Midbrain (tissue), 1 donor: ENCODE measurements at regions not wholly inside any gene's neighbourhood (a gene's known extent, or its start where the extent isn't known, plus 50 kb on each side); places are given as distances from the start of the nearest gene placed in this dataset.

Experiments used
- DNase-seq: peaks from one replicate; lab custom pipeline; 2025; lab: John Stamatoyannopoulos, UW

DNA sequence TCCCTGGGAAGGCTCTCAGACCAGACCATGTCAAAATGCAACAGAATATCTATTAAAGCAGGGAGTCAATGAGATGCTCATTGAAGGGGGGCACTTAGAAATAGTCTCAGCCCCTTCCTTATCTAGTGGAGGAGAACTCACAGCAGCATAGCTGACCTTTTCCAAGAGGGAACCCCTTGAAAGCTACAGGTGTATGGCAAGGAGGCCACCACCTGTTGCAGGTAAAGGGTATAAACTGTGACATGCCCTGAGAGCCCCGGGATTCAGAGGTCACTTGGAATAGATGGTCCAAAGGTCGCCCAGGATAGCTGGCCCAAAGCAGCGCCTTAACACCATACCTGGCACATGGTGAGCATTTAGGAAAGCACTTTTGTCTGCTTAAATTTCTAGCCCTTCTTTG lies 120.2 kb upstream of the RPL38 start:
- DNase-seq = no peak

DNA sequence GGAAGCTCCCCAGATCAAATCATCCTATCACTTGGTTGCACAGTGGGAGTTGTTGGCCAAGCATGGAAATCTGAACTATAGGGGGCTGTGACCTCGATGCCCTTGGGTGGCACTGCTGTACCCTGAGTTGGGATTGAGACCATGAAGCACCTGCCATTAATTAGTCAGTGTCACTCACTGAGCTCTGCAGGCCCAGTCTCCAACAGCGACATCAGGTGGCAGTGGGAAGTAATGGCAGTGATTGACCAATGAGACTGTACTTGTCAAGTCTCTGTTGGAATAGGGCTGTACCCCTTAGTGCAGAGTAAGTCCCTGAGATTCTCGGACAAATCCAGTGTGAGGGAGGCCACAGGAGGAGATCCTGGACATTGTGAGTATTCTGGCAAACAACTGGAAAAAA lies 118.0 kb upstream of the RPL38 start:
- DNase-seq = no peak

DNA sequence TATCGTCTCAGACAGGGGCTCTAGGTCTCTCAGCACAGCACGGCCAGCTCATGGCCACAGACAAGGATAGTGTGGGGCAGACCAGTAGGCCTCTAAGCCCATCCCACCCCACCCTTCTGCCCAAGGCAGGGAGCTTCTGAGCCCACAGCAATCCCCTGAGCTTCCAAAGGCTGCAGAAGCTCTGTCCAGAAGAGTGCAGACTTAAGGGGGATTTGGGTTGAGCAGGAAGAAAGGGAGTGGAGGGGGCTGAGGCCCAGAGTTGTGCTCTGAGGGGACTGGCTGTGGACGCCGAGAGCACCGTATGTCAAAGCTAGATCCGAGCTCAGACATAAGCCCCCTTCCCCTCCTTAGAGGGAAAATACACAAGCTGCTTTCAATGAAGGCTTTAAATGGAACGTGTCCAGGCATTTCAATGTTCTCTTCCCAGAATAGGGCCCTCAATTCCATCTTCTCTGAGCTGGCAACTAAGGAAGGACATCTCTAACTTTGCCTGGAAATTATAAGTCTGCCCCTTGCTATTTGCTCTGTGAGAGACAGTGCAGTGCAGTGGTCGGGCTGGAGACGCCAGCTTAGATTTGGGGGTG lies 116.4 kb upstream of the RPL38 start:
- no peak for DNase-seq

DNA sequence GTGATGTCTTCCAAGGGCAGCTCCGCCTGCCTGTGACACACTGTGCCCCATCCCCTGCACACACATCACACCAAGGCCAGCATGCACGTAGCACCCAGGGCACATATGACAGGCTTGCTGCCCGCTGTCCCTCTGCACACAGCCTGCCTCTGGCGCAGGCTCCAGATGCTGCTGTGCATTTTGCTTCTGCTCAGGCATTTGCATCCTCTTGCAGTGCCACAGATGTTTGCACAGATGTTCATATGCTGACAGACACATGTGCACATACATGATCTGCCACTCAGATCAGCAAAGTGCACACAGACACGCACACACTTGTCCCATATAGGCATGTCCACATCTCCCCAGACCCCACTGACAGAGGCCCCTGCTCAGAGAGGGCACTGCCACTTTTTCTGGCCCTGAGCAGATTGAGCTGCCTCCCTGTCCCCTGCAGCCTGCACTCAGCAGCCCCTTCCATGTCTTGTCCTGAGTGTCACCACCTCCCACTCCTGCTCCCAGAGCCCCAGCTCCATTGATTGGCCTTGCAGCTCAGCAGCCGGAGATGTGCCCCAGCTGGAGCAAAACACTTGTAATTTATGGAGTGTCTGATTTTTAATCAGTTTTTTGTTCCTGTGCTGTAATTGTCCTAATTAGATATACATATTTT lies 115.1 kb upstream of the RPL38 start:
- no peak for DNase-seq

DNA sequence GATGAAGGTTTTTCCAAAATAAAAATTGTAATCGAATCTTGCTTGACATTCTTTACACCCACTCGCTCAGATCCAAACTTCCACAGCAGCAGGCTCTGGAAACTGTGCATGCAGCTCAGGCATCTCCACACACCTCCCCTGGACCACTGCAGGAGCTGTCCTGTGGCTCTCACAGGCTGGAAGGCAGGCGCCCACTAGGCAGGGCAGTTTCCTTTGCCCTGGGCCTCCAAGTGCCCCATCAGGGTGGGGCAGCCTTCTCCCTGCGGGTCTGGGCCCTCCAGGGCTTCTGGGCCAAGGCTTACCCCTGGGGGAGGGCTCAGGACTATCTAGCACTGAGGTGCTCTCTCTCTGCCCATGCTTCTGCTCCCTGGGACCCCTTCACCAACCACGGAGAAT lies 114.5 kb upstream of the RPL38 start:
- DNase-seq = no peak

DNA sequence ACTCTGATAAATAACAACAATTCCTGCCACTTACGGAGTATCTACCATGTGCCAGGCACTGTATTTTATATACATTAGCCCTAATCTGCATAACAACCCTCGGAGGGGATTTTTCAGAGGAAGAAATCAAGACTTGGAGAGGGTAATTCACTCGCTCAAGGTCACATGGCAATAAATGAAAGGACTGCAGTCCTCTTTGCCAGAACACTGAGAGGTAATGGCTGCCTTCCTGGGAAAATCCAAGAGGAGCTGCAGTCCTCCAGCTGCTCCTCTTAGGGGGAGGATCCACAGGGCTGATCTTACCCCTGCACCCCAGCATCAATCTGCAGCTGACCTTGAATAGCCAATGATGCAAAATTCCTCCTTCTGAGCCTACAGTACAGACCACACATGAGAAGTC lies 114.1 kb upstream of the RPL38 start:
- no peak for DNase-seq

DNA sequence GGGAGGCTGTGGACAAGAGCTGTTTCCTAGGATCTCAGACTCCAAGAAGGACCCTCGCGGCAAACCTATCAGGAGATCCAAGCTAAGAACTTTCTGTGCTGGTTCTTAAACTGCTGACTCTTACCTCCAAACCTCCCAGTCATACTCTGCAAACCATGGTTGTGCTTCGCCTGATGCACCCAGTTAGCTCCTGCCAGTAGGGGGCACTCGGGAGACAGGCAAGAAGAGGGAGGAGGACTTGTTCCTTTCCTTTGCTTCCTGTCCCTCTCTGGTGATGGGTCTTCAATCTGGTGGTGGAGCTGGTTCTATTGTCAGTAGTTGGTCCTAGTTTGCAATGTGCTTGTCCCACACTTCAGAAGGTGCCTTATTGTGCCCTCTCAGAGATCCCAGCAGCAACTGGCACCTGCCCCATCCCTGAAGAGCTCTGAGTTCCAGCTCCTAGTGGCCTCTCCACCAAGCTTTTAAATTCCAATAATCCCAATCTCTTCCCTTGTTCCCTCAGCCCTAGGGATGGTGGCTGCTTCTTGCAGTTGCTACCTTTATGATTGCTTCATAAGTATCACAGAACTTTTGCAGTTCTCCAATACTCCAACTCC lies 113.5 kb upstream of the RPL38 start:
- no peak for DNase-seq

DNA sequence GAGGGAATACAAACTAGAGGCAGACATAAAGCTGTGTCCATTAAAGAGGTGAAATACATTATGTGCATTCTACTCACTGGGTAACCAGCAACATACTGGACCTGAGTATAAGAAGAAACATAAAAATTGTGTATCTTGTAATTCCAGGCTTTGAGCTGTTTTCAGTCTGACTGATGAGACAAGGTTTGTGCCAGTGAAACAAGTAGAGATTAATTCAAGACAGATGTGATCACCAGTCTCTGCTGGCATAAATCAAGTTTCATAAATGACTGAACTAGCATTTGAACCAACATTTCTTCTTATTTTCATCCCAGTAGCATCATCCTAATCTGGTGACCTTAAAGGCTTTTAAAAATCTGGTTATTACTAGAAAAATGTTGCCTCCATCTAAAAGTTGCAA lies 108.8 kb upstream of the RPL38 start:
- no peak for DNase-seq

DNA sequence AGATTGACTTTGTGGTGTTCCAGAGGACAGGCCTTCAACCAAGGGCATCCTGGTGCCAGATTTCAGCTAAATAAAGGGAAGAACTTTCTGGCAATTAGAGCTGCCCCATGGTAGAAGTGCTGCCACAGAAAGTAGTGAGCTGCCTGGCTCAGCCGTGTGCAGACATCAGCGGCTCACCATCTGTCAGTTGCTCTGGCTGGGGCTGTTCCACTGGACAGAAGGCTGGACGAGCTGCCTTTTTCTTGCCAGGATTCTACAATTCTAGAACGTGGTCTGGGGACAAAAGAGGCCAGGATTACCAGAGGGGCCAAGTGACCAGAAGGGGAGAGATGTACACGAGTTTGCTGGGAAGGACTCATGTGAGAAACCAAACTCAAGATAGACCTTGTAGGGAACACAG lies 107.0 kb upstream of the RPL38 start:
- no peak for DNase-seq

DNA sequence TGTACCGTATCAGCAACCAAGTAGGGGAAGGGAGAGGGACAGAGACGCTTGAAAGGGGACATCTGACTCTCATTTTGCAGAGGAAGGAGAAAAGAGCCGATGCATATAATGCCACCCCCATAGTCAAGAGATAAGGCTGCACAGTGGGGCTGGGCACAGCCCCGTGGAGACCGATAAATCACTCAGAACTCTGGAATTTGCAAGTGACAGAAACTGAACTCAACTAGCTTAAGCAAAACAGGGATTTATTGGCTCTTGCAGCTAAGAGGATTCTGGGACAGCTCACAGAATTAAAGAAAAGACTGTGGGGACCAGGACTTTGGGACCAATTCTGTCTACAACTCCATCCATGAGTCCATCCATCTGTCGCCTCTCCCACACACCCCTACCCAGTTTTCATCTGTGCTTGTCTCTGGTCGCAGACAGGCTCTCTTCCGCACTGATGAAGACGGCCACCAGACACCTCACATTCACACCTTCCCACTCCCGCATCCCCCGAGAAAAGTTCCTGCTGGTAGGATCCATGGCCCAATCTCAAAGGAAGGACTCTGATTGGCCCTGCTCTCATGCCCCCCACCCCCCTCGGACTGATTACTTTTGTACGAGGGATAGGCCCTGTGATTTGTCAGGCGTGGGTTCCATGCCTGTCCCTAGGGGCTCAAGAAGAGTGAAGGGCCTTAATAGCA lies 105.9 kb upstream of the RPL38 start:
- no peak for DNase-seq

DNA sequence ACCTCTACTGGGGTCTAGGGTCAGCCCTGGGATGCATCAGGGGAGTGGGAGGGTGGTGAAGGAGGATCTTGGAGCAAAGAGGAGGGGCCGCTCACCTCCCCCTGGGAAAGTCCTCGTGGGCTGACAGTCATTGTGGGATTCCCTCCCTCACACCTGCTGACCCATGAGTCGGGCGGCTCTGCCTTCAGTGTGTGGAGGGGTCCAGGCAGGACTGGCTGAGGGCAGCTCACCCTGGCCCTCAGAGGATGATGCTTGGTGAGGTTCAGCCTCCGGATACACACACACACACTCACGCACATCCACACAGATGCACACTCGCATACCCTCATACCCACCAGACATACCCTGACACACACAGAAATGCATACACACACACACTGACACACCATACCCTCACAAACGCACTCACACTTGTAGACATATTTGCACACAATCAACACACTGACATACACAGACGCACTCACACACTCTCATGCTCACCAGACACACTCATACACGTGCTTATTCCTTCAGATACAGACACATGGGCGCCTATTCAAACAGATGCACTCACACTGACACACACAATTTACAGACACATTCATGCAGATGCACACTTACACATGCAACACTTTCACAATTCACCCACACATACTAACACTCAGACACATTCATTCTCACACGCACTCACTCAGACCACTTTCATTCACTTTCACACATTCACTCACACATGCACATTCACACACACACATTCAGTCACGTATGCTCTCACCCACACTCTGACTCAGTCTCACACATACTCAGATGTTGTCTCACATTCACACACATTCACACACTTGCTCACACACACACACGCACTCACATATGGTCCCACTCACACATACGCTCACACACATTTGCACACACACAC lies 105.1 kb upstream of the RPL38 start:
- DNase-seq = no peak

DNA sequence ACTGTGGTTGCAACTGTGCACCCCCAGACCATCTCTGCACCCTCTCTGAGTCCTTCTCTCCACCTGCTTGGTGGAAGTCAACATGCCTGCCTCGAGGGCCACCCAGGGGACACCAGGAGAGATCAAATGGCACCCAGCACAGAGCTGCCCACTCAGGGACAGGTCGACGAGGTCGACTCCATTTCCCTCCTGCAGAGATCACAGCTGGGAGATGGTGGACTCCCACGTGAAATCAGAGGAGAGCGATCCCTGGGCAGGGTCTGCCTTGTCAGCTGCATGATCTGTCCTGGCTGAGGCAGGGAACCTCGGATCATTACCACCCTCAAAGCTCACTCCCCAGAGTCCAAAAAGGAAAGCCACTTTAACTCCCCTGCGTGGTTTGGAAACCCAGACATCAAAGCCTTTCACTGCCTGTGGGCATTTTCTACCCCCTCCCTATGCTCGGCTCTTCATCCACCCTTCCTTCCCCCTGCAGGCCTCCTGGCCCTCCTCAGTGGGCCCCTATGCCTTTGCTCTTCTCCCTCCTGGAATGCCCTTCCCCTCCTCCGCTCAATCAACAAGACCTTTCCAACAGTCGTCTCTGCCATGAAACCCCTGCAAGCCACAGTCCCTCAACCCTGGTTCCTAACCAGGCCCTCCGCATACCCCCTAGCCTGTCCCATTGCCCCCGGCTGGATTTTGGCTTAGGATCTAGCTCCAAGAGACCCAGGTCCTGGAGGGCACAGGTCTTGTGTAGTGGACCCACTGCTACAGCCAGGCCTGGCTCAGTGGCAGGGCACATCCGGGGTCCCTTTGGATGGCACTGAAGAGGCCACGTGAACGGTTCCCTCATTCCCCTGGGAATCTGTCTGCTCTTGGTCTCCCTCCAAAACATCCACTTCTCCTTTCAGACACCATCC lies 103.8 kb upstream of the RPL38 start:
- no peak for DNase-seq

DNA sequence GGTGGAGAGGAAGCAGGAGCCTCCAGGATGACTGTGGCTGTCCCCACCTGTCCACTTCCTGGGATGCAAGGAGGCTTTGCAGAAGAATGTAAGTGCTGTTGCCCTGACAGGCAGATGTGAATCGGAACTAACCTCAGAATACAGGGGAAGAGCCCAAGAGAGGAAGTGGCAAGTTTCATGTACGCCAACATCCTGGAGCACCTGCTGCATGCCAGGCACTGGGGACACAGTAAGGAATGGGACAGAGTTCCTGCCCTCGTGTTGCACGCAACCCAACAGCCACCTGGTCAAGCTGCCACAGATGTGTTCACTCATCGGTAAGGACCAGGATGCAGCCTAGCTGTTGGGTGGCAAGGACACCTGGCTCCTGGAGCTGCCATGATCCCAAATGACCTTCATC lies 98.6 kb upstream of the RPL38 start:
- no peak for DNase-seq

DNA sequence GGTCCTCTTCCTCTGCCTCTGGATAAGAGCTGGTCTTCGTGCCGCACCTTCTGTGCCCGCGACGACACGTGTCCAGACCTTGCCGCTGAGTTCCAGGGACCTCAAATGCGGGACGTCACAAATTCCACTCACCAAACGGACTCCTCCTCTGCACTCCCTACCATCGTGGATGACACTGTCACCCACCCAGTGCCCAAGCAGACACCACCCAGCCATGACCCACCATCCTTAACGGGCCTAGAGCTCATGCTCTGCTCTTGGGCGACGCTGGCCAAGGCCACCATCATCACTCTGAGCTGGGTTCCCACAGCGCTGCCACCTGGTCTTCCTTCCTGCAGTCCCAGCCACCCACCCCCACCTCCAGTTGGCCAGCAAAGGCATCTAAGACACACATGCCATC lies 96.4 kb upstream of the RPL38 start:
- DNase-seq = no peak

DNA sequence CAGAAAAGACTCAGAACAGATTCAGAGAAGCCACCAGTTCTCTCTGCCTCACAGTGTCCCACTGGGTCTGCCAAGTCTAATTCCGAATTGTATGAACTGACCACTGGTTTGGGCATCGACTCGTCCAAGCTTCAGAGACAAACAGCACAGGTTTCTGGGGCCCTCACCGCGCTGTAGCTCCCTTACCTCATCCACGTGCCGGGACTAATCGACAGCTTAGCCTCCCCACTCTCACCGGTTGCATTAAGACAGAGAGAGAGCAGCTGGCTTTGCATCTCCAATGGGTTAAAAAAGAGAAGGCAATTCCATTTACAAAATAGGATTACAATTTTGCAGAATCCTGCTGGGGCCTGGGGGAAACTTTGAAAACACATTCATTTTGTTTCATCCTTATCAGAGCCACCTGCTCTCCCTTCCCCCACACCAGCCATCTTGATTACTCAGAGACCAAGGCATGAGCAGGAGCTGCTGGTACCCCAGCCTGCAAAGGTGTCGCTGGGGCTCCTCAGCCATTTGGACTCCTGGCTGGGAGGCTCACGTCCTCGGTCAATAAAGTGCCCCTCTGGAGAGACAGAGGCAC lies 95.3 kb upstream of the RPL38 start:
- no peak for DNase-seq

DNA sequence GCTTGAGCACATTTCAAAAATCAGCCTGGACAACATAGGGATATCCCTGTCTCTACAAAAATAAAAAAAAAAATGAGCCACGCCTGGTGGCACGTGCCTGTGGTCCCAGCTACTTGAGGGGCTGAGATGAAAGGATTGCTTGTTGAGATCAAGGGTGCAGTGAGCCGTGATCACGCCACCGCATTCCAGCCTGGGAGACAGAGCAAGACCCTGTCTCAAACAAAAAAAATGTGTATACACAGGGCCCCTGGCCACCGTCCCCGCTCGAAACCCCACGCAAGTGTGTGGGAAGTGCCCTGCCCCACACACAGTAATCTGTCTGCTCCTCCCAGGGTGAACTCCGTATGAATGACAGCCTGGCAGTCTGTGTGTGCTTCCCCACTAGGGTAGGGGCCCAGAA lies 93.0 kb upstream of the RPL38 start:
- no peak for DNase-seq

DNA sequence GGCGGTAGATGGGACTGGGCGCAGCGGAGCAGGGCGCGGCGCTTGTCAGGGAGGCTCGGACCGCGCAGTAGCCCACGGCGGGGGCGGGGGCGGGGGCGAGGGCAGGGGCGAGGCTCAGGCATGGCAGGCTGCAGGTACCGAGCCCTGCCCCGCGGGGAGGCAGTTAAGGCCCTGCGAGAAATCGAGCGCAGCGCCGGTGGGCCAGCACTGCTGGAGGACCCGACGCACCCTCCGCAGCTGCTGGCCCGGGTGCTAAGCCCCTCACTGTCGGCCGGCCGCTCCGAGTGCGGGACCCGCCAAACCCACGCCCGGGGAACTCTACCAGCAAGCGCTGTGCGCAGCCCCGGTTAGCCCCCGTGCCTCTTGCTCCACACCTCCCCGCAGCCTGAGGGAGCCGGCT lies 90.2 kb upstream of the RPL38 start:
- no peak for DNase-seq

DNA sequence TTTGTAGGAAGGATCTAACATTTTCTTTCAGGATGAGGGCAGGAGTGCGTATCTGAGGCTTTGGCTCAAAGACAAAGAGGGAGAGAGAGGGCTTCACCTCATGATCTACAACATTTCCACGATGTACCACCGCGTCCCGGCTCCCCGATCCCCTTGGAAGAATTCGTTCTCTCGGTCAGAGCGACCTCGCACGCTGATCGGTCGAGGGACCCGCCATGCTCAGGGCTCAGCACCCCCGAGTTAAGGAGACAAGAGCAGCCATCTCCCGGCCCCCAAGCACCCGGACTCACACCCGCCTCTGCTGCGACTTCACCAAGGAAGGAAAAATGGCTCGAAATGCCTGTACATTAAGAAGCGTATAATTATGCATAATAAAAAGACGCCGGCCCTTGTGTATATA lies 89.5 kb upstream of the RPL38 start:
- DNase-seq = no peak

DNA sequence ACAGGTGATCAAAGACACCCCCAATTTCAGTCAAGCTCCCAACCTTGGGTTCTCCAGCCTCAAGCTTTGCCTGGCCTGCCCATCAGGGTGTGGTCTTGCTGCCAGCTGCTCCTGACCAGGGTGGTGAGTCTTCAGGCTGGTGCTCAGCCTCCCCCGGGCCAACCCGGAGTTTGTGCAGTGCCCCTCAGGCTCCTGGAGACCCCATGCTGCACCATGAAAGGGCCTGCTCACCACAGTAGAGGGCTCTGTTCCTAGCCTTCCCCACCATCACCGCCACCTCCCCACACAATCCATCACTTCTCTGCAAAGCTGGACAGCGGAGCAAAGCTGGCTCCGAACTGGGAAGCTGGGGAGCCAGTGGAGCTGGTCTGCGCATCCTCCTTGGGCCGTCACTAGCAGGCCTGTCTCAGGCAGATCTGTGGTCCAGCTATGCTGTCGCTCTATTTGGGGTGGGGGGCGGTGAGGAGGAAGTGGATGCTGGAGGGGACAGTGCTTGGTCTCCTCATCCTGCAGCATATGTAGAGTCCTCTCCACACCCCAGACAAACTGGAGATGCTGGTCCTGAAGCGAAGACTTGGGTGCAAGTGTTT lies 88.5 kb upstream of the RPL38 start:
- DNase-seq = no peak

DNA sequence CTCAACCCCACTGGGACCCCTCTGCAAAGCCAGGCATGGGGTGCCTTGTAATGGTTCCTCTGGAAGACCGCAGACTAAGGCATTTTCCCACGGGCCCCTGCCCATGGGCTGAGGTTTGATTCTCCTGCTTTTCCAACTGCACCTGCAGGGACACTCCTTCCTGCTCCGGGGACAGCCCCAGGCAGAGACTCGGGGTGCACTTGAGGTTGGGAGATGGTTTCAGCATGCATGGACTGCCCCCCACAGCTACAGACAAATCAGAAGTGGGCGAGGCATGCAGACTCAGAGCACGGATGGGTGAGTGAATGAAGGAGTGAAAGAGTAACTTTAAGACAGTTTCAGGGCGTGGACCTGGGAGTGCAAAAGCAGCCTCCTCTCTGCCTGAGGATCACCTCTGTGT lies 87.9 kb upstream of the RPL38 start:
- DNase-seq = no peak
